BLaER1 treated with 17β-estradiol and CSF1 and Interleukin-3, amounts not matched to agents 10 nM and 100 nM (cell line): ENCODE measurements at regions not wholly inside any gene's neighbourhood (a gene's known extent, or its start where the extent isn't known, plus 50 kb on each side); places are given as distances from the start of the nearest gene placed in this dataset.

Experiments used
- H3K27ac ChIP-seq, 11 experiments: shearing (Covaris generic); formaldehyde crosslinking; 2 replicates each; pipeline ENCODE4 v1.8.1; 2022
- H3K27me3 ChIP-seq, 11 experiments: shearing (Covaris generic); formaldehyde crosslinking; 2 replicates each; pipeline ENCODE4 v1.8.1; 2022
- H3K36me3 ChIP-seq, 11 experiments: shearing (Covaris generic); formaldehyde crosslinking; 2 replicates each; pipeline ENCODE4 v1.8.1; 2022
- H3K4me1 ChIP-seq, 10 experiments: shearing (Covaris generic); formaldehyde crosslinking; 2 replicates each; pipeline ENCODE4 v1.8.1; 2022
- H3K4me2 ChIP-seq, 11 experiments: shearing (Covaris generic); formaldehyde crosslinking; 2 replicates each; pipeline ENCODE4 v1.8.1; 2022
- H3K4me3 ChIP-seq, 10 experiments: shearing (Covaris generic); formaldehyde crosslinking; 2 replicates each; pipeline ENCODE4 v1.8.1; 2022
- H3K9ac ChIP-seq, 11 experiments: shearing (Covaris generic); formaldehyde crosslinking; 2 replicates each; pipeline ENCODE4 v1.8.1; 2022
- H3K9me3 ChIP-seq, 11 experiments: shearing (Covaris generic); formaldehyde crosslinking; replicated peaks in 1 of 11; 2 replicates each; pipeline ENCODE4 v1.8.1; 2022
- H4K20me1 ChIP-seq, 11 experiments: shearing (Covaris generic); formaldehyde crosslinking; 2 replicates each; pipeline ENCODE4 v1.8.1; 2022
- Cebpa-rat ChIP-seq, 11 experiments: shearing (Covaris generic); IDR thresholded peaks; 2 replicates each; pipeline ENCODE4 v1.8.1; 2022

DNA sequence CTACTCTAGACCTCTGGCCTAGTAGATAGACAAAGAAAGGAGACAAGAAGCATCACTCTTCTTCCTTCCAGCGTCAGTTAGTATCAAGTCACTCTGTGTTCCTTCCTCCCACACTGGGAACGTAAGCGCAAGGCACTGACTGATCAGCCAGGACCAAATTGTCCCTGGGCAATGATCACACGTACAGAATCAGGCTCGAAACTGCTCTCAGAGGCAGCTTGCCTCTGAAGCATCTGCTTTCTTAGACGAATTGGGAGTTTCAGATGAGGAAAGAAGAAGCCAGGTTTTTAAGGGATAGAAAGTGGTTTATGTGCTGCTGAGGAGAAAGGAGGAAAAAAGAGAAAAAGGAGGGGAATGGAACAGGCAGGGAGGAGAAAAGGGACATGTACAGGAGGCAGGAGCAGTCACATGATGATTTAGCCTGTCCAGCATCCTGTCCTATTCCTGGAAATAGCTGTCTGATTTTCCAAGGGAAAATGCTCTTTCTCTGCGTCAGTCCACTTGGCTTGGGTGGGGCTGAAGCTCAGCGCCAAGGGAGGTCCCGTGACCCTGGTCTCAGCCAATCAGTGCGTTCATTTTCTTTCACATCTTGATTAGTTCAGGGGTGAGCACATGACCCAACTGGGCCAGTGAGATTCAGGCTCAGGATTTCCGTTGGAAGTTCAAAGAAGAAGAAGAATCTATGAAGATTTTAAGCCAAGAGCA lies 102.0 kb upstream of the PRICKLE2 start:
- Histone ChIP-seq H4K20me1 (no peaks in the 10 kb centered on the region), H3K36me3 (no peaks in the 10 kb centered on the region), H3K27me3 (no peaks in the 10 kb centered on the region), H3K4me1 (peaks cover 0 to 7% (median 0%) of the 10 kb centered on the region in 10 experiments; a peak in 6 of 20 replicates), H3K4me2 (no peak overlapping the region), H3K9ac (no peak overlapping the region), H3K4me3 (no peak overlapping the region), H3K9me3 (peaks cover 0 to 7% (median 0%) of the 10 kb centered on the region in 11 experiments; a peak in 2 of 22 replicates), H3K27ac (no peak overlapping the region)
- no peak for TF ChIP-seq Cebpa-rat (IDR thresholded peaks at IDR 0.05)

DNA sequence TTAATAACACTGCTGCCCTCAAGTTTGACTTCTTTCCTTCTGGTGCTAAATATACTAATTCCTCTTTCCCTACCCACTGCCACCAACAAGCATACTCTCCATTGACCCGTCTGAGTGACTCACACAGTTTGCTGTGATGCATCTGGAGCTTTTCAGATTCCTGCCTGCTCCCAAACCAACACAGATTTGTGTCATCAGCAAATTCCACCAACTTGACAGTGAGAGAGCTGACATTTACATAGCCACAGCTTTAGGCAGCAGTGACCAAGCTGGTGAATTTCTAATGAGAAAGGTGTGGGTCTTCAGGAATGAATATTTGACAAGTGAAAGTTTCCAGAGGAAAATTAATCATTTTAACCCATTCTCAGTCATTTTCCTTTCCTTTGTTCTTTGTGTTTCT lies 96.5 kb upstream of the PRICKLE2 start:
- Histone ChIP-seq H3K36me3 (no peaks in the 10 kb centered on the region), H3K4me1 (peaks cover 0 to 22% (median 0%) of the 10 kb centered on the region in 10 experiments; a peak in 6 of 20 replicates), H3K27me3 (no peaks in the 10 kb centered on the region), H4K20me1 (no peaks in the 10 kb centered on the region), H3K9ac (no peak overlapping the region), H3K4me2 (peak overlapping the region in 4 of 11 experiments; percentile 4 to 73 (median 60); a peak in 6 of 22 replicates), H3K4me3 (no peak overlapping the region), H3K27ac (no peak overlapping the region), H3K9me3 (peaks cover 0 to 6% (median 0%) of the 10 kb centered on the region in 11 experiments; a peak in 1 of 22 replicates)
- TF ChIP-seq Cebpa-rat (IDR thresholded peaks at IDR 0.05), result no peak

DNA sequence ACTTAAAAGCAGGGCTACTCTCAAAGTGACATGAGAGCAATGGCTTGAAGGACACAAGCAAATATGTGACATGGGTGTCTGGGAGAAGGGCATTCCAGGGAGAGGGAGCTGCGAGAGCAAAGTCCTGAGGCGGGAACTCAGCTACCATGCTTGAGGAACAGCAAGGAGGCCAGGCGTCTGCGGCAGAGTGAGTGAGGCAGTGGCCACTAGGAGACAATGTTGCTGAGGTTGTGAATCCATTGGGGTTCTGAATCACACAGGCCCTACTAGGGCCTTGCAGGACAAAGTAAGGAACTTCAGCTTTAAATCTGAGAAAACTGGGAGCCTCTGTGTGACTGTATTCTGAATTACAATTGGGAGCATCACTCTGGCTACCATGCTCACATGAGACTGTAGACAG lies 94.1 kb upstream of the PRICKLE2 start:
- Histone ChIP-seq H3K4me3 (no peak overlapping the region), H3K27me3 (no peaks in the 10 kb centered on the region), H3K27ac (no peak overlapping the region), H3K9ac (no peak overlapping the region), H3K36me3 (no peaks in the 10 kb centered on the region), H4K20me1 (no peaks in the 10 kb centered on the region), H3K4me2 (no peak overlapping the region), H3K9me3 (no peaks in the 10 kb centered on the region), H3K4me1 (peaks cover 0 to 22% (median 0%) of the 10 kb centered on the region in 10 experiments; a peak in 6 of 20 replicates)
- no peak for TF ChIP-seq Cebpa-rat (IDR thresholded peaks at IDR 0.05)

DNA sequence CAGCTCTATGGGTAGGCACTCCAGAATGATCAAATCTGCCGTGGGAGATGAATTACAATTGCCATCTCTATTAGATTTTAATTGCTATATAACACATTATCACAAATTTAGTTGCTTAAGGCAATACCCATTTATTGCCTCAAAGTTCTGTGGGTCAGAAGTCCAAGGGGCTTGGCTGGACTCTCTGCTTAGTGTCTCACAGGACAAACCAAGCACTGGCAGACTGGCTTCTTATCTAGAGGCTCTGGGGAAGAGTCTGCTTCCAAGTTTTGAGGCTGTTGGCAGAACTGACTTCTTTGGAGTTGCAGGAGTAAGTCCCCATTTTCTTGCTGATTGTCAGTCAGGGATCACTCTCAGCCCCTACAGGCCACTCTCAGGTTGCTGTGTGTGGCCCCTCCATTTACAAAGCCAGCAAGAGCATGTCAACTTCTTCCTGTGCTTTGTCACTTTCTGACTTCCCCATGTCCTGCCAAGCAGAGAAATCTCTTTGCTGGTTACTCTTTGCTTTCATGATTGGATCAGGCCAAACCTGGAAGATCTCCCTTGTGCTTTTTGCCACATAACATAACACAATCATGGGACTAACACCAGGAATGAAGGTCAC lies 93.5 kb upstream of the PRICKLE2 start:
- no peak for TF ChIP-seq Cebpa-rat (IDR thresholded peaks at IDR 0.05)
- no peaks in the 10 kb centered on the region for H3K36me3 ChIP-seq

DNA sequence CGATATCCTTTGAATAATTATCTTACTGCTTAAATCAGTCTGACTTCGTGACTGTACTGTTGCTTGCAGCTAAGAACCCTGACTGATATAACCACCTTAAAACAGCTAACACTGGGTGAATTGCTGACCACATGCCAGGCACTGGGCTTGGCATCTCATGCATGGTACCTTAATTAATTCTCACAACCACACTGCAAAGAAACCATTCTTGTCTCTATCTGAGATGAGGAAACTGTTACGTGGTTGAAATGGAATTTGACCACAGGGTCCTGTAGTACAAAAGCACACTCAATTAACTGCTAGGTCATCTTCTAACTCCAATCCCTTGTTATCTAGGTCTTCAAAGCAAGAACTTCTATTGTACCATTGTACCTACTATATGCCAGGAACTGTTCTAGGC lies 92.7 kb upstream of the PRICKLE2 start:
- Histone ChIP-seq H4K20me1 (no peaks in the 10 kb centered on the region), H3K9me3 (no peaks in the 10 kb centered on the region), H3K4me3 (no peak overlapping the region), H3K4me2 (no peak overlapping the region), H3K4me1 (peaks cover 0 to 22% (median 0%) of the 10 kb centered on the region in 10 experiments; a peak in 6 of 20 replicates), H3K27me3 (no peaks in the 10 kb centered on the region), H3K27ac (no peak overlapping the region), H3K36me3 (no peaks in the 10 kb centered on the region), H3K9ac (no peak overlapping the region)
- TF ChIP-seq Cebpa-rat (IDR thresholded peaks at IDR 0.05), result no peak

More for the DNA sequence above, 93.5 kb upstream of the PRICKLE2 start:
- H4K20me1 ChIP-seq, result no peaks in the 10 kb centered on the region
- no peak overlapping the region for H3K4me3 ChIP-seq
- H3K4me2 ChIP-seq, result no peak overlapping the region
- H3K4me1 ChIP-seq, result peaks cover 0 to 22% (median 0%) of the 10 kb centered on the region in 10 experiments; a peak in 6 of 20 replicates
- no peaks in the 10 kb centered on the region for H3K9me3 ChIP-seq
- no peak overlapping the region for H3K9ac ChIP-seq
- H3K27ac ChIP-seq, result no peak overlapping the region
- no peaks in the 10 kb centered on the region for H3K27me3 ChIP-seq

DNA sequence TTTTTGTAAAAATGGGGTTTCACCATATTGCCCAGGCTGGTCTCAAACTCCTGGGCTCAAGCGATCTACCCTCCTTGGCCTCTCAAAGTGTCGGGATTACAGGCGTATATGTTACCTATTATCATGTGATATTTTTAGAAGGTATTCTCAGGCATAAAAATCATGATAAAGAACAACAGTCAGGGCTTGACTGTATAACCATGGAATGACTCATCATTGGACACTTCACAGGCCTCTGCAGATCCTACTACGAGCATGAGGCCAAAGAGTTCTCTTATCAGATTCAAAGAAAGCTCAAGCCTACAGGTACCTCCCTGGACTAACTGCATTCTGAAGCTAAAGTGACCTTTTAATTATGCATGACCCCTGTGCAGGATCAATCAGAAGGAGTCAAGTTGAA lies 91.7 kb upstream of the PRICKLE2 start:
- Histone ChIP-seq H3K27me3 (no peaks in the 10 kb centered on the region), H3K9ac (no peak overlapping the region), H3K4me3 (no peak overlapping the region), H3K4me1 (peaks cover 0 to 12% (median 0%) of the 10 kb centered on the region in 10 experiments; a peak in 6 of 20 replicates), H4K20me1 (no peaks in the 10 kb centered on the region), H3K27ac (no peak overlapping the region), H3K9me3 (no peaks in the 10 kb centered on the region; a peak in 1 of 22 replicates), H3K36me3 (no peaks in the 10 kb centered on the region), H3K4me2 (no peak overlapping the region)
- no peak for TF ChIP-seq Cebpa-rat (IDR thresholded peaks at IDR 0.05)

DNA sequence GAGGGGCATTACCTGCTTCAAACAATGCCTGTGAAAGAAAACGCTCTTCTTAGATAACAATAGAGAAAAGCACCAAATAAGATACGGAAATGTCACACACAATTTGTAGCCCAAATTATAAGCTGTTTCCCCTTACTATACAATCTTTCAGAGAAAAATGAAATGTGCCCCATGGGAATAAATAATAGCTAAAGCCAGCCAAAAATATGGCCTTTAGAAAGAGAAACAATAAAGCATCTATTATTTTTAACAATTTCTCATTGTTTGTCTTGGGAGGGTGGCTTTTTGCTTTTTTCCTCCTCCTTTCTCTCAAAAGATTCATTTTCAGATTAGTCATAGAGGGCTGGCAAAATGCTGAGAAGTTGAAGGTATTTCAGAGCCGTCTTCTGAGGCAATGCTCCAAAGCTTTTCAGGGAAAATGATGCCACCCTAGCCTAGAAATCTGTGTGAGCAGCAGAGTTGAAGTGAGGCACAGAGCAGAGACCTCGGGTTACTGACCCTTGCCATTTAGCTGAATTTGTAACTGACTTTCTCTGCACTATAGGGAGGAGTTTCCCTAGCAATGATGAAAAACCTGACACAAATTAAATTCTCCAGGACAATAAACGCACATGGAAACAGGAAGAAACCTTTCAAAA lies 86.3 kb upstream of the PRICKLE2 start:
- H3K27me3 ChIP-seq, result no peaks in the 10 kb centered on the region
- no peak overlapping the region for H3K4me2 ChIP-seq
- H3K36me3 ChIP-seq, result no peaks in the 10 kb centered on the region
- no peaks in the 10 kb centered on the region for H4K20me1 ChIP-seq
- no peak overlapping the region for H3K9ac ChIP-seq
- no peaks in the 10 kb centered on the region for H3K4me1 ChIP-seq
- no peak for TF ChIP-seq Cebpa-rat (IDR thresholded peaks at IDR 0.05)
- no peak overlapping the region for H3K27ac ChIP-seq
- H3K4me3 ChIP-seq, result no peak overlapping the region
- no peaks in the 10 kb centered on the region; a peak in 1 of 22 replicates for H3K9me3 ChIP-seq

DNA sequence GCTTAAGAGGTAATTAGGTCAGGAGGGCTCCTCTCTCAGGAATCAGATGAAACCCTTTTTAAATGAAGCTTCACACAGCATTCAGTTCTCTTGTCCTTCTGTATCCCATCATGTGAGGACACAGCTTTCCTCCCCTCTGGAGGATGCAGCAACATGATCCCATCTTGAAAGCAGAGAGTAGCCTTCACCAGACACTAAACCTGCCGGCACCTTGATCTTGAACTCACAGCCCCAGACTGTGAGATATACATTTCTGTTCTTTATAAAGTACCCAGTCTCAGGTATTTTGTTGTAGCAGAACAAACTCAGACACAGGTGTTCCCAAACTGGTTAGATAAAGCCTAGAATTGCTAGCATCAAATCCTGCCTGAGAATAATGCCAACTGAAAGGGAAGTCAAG lies 83.7 kb upstream of the PRICKLE2 start:
- Histone ChIP-seq H4K20me1 (no peaks in the 10 kb centered on the region), H3K27me3 (no peaks in the 10 kb centered on the region), H3K9ac (no peak overlapping the region), H3K4me3 (no peak overlapping the region), H3K4me1 (no peaks in the 10 kb centered on the region), H3K4me2 (no peak overlapping the region), H3K27ac (no peak overlapping the region), H3K36me3 (no peaks in the 10 kb centered on the region), H3K9me3 (no peaks in the 10 kb centered on the region; a peak in 1 of 22 replicates)
- TF ChIP-seq Cebpa-rat (IDR thresholded peaks at IDR 0.05), result no peak

DNA sequence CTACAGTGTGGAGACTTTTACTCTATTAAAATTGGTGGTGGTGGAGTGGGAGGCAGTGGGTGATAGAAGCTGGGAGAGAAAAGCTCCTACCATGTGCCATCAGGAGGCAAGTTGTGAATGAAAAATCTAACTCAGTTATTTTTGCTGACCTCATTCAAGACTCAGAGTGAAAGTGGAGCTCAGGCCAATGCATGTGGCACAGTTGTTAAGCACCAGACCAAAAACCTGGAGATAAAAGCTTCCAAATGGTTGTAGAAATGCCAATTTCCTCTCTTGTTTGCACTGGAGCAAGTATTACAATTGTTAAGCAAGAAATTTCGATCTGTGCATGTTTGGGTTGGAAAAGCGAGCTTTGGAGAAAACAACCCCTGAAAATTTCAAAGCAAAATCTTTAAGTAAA lies 81.5 kb upstream of the PRICKLE2 start:
- H3K4me2 ChIP-seq, result no peak overlapping the region
- no peak overlapping the region for H3K27ac ChIP-seq
- H3K4me1 ChIP-seq, result no peaks in the 10 kb centered on the region
- no peaks in the 10 kb centered on the region; a peak in 1 of 22 replicates for H3K9me3 ChIP-seq
- H3K27me3 ChIP-seq, result no peaks in the 10 kb centered on the region
- H4K20me1 ChIP-seq, result no peaks in the 10 kb centered on the region
- no peak overlapping the region for H3K9ac ChIP-seq
- no peaks in the 10 kb centered on the region for H3K36me3 ChIP-seq
- no peak for TF ChIP-seq Cebpa-rat (IDR thresholded peaks at IDR 0.05)
- no peak overlapping the region for H3K4me3 ChIP-seq
